Keratinocyte (primary cell): ENCODE measurements at regions not wholly inside any gene's neighbourhood (a gene's known extent, or its start where the extent isn't known, plus 50 kb on each side); places are given as distances from the start of the nearest gene placed in this dataset.

Experiments used
- EZH2 ChIP-seq: IDR thresholded peaks from one replicate; pipeline ENCODE4 v1.6.1; 2012; ENCODE audit warnings: inconsistent platforms, mild to moderate bottlenecking, low read length, moderate library complexity
- TF ChIP-seq, protein P1 (sequence below), 3 experiments: IDR thresholded peaks in 1 of 3; conservative IDR thresholded peaks in 1 of 3; optimal IDR thresholded peaks in 1 of 3; 2 replicates in 2 of 3; 3 replicates in 1 of 3; pipeline versions ENCODE3 to v1.5.1; 2011; ENCODE audit warnings: low read length in 3 of 3, mild to moderate bottlenecking in 3 of 3, moderate library complexity in 2 of 3, control low read depth in 1 of 3, inconsistent platforms in 1 of 3; ENCODE audit not compliant: insufficient read depth in 2 of 3; ENCODE audit errors: extremely low read depth in 1 of 3

- no peak for TF ChIP-seq EZH2
- TF ChIP-seq, protein P1, sequence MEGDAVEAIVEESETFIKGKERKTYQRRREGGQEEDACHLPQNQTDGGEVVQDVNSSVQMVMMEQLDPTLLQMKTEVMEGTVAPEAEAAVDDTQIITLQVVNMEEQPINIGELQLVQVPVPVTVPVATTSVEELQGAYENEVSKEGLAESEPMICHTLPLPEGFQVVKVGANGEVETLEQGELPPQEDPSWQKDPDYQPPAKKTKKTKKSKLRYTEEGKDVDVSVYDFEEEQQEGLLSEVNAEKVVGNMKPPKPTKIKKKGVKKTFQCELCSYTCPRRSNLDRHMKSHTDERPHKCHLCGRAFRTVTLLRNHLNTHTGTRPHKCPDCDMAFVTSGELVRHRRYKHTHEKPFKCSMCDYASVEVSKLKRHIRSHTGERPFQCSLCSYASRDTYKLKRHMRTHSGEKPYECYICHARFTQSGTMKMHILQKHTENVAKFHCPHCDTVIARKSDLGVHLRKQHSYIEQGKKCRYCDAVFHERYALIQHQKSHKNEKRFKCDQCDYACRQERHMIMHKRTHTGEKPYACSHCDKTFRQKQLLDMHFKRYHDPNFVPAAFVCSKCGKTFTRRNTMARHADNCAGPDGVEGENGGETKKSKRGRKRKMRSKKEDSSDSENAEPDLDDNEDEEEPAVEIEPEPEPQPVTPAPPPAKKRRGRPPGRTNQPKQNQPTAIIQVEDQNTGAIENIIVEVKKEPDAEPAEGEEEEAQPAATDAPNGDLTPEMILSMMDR (optimal IDR thresholded peaks at IDR 0.05 in 1 of 3, IDR thresholded peaks at IDR 0.05 in 1 of 3, conservative IDR thresholded peaks at IDR 0.05 in 1 of 3; ENCODE audit: extremely low read depth in 1 of 3, insufficient read depth in 2 of 3, low read length in 3 of 3) = no peak
Observed at GRCh38 chr3:110420158-110420641, 651.4 kb upstream of the NECTIN3 start.
